CD4-positive, alpha-beta T cell (primary cell): ENCODE measurements at regions not wholly inside any gene's neighbourhood (a gene's known extent, or its start where the extent isn't known, plus 50 kb on each side); places are given as distances from the start of the nearest gene placed in this dataset.

Source experiments
- ATAC-seq: fragments of 200-7000 bp; cut with Tn5 transposase; one replicate; pipeline ENCODE4 v1.10.0; 2022; ENCODE audit warnings: mild to moderate bottlenecking; ENCODE audit not compliant: poor library complexity
- CTCF ChIA-PET: fragments of 350-600 bp; sonication (Branson Sonifier 250); formaldehyde crosslinking; loops from one replicate; lab custom pipeline; 2021; ENCODE audit warnings: antibody characterized with exemption, inconsistent platforms; lab: Charles Lee
- POLR2A ChIA-PET: fragments of 350-600 bp; sonication (Branson Sonifier 250); formaldehyde crosslinking; loops from one replicate; lab custom pipeline; 2021; ENCODE audit warnings: antibody characterized with exemption, inconsistent platforms; lab: Charles Lee
- DNase-seq, 14 experiments: peaks; one replicate each; pipeline ENCODE4 v3.0.0-alpha.2; 2013 to 2020; ENCODE audit warnings: mixed read lengths in 2 of 14
- H3K27ac ChIP-seq, 2 donors: one replicate each; pipeline versions ENCODE4 v1.5.1 to v1.7.0; 2013; ENCODE audit warnings: low read length in 2 of 2, low read depth in 1 of 2, mild to moderate bottlenecking in 1 of 2
- H3K27me3 ChIP-seq, 2 experiments: 1 replicate in 1 of 2; 2 replicates in 1 of 2; pipeline versions ENCODE4 v1.6.1 to v1.7.0; 2013; ENCODE audit warnings: low read length in 2 of 2, control low read depth in 1 of 2, mild to moderate bottlenecking in 1 of 2, moderate library complexity in 1 of 2; ENCODE audit not compliant: insufficient read depth in 2 of 2, control insufficient read depth in 1 of 2
- H3K36me3 ChIP-seq: one replicate; pipeline ENCODE4 v1.6.1; 2013; ENCODE audit warnings: low read length, control low read depth; ENCODE audit not compliant: insufficient read depth
- H3K4me1 ChIP-seq: one replicate; pipeline ENCODE4 v1.6.1; 2013; ENCODE audit warnings: low read length, control low read depth; ENCODE audit not compliant: insufficient read depth
- H3K4me3 ChIP-seq: one replicate; pipeline ENCODE4 v1.5.1; 2013; ENCODE audit warnings: mild to moderate bottlenecking, low read length, moderate library complexity
- H3K9me3 ChIP-seq, 2 experiments: 1 replicate in 1 of 2; 2 replicates in 1 of 2; pipeline versions ENCODE4 v1.6.1 to v1.7.0; 2013; ENCODE audit warnings: low read length in 2 of 2, mild to moderate bottlenecking in 2 of 2, control low read depth in 1 of 2, moderate library complexity in 1 of 2; ENCODE audit not compliant: control insufficient read depth in 1 of 2, insufficient read depth in 1 of 2
- H3K27ac Mint-ChIP-seq: one replicate; pipeline ENCODE4 v1.8.0; 2020; ENCODE audit warnings: mixed read lengths
- H3K27me3 Mint-ChIP-seq: one replicate; pipeline ENCODE4 v1.8.0; 2021; ENCODE audit warnings: mixed read lengths
- H3K36me3 Mint-ChIP-seq: one replicate; pipeline ENCODE4 v1.8.0; 2021; ENCODE audit warnings: low read depth, mixed read lengths
- H3K4me1 Mint-ChIP-seq: one replicate; pipeline ENCODE4 v1.8.0; 2021; ENCODE audit warnings: low read depth, mixed read lengths
- H3K4me3 Mint-ChIP-seq: one replicate; pipeline ENCODE4 v1.8.0; 2020; ENCODE audit warnings: mild to moderate bottlenecking, mixed read lengths
- H3K9me3 Mint-ChIP-seq: one replicate; pipeline ENCODE4 v1.8.0; 2020; ENCODE audit warnings: mixed read lengths
- intact Hi-C, 2 experiments: fragments of 100-400 bp; cut with DNase I in 1 of 2; cut with micrococcal nuclease in 1 of 2; formaldehyde crosslinking; loops; one replicate each; pipeline versions ENCODE4 v1.15.1 to v1.9.0; 2023 to 2025; cut with DNase I, micrococcal nuclease
- TF ChIP-seq, protein P1 (sequence below): fragments of 200-600 bp; IDR thresholded peaks from one replicate; pipeline ENCODE4 v1.8.0; 2022; ENCODE audit warnings: antibody characterized with exemption, mild to moderate bottlenecking

DNA sequence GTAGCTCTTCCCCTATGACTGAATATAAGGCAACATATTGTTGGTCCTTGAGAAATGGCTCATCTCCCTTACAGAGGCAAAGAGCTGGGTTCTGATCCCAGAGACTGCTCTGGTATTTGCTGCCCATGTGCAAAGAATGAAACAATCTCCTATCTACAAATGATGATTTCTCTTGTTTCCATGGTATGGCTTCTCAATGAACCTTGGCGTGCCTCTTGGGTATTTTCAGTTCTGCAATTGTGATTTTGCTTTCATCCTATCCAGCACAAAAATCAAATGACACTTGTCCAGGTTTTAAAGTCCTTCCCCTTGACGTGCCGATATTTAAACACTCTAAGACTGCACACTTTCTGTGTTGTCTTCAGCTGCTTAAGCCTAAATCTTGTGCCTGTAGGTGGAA is 109.8 kb upstream of the NR2F2 start:
- no peaks in the 10 kb centered on the region for H3K4me1 Mint-ChIP-seq
- H3K4me1 ChIP-seq, result no peaks in the 10 kb centered on the region
- peaks cover 0 to 4% of the 10 kb centered on the region in 2 experiments for H3K9me3 ChIP-seq
- peaks cover 24% of the 10 kb centered on the region for H3K27me3 Mint-ChIP-seq
- H3K36me3 Mint-ChIP-seq, result no peaks in the 10 kb centered on the region
- ChIA-PET POLR2A (no interaction called here), CTCF (no interaction called here)
- no peaks in the 10 kb centered on the region for H3K36me3 ChIP-seq
- no peak overlapping the region for H3K27ac Mint-ChIP-seq
- H3K4me3 Mint-ChIP-seq, result no peak overlapping the region
- H3K4me3 ChIP-seq, result no peak overlapping the region
- no peaks in the 10 kb centered on the region for H3K27me3 ChIP-seq
- intact Hi-C loops, result no loop called here
- ATAC-seq (no peak), DNase-seq (no peak)
- H3K27ac ChIP-seq, result no peak overlapping the region
- TF ChIP-seq, protein P1, sequence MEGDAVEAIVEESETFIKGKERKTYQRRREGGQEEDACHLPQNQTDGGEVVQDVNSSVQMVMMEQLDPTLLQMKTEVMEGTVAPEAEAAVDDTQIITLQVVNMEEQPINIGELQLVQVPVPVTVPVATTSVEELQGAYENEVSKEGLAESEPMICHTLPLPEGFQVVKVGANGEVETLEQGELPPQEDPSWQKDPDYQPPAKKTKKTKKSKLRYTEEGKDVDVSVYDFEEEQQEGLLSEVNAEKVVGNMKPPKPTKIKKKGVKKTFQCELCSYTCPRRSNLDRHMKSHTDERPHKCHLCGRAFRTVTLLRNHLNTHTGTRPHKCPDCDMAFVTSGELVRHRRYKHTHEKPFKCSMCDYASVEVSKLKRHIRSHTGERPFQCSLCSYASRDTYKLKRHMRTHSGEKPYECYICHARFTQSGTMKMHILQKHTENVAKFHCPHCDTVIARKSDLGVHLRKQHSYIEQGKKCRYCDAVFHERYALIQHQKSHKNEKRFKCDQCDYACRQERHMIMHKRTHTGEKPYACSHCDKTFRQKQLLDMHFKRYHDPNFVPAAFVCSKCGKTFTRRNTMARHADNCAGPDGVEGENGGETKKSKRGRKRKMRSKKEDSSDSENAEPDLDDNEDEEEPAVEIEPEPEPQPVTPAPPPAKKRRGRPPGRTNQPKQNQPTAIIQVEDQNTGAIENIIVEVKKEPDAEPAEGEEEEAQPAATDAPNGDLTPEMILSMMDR, result no peak
- H3K9me3 Mint-ChIP-seq, result peaks cover 2% of the 10 kb centered on the region

DNA sequence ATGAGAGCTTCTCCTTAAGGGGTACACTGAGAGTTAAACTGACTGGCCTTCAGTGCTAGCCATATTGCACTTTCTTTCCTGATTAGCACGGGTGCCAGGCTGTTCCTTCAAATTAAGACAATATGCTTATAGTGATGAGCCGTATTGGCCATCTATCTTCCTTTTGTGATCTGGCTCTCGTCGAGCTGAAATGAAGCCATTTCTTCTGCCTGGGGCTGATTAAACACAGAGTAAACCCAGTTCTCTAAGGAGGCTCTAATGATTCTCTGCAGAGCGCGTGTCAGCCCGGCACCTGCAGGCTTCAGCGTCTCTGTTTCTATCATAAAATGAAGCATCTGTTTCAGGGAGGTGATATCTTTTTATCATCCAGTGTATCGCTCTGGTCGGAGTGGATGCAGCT is 107.5 kb upstream of the NR2F2 start:
- no peaks in the 10 kb centered on the region for H3K27me3 ChIP-seq
- intact Hi-C loops, result no loop called here
- DNase-seq, result no peak
- Mint-ChIP-seq H3K4me3 (no peak overlapping the region), H3K27ac (no peak overlapping the region), H3K27me3 (peaks cover 20% of the 10 kb centered on the region), H3K4me1 (no peaks in the 10 kb centered on the region), H3K9me3 (peaks cover 2% of the 10 kb centered on the region), H3K36me3 (no peaks in the 10 kb centered on the region)
- TF ChIP-seq, protein P1, result no peak
- no peaks in the 10 kb centered on the region for H3K36me3 ChIP-seq
- ChIA-PET POLR2A (no interaction called here), CTCF (no interaction called here)
- H3K4me1 ChIP-seq, result no peaks in the 10 kb centered on the region
- H3K4me3 ChIP-seq, result no peak overlapping the region
- peaks cover 0 to 4% of the 10 kb centered on the region in 2 experiments for H3K9me3 ChIP-seq
- no peak overlapping the region for H3K27ac ChIP-seq
- no peak for ATAC-seq

DNA sequence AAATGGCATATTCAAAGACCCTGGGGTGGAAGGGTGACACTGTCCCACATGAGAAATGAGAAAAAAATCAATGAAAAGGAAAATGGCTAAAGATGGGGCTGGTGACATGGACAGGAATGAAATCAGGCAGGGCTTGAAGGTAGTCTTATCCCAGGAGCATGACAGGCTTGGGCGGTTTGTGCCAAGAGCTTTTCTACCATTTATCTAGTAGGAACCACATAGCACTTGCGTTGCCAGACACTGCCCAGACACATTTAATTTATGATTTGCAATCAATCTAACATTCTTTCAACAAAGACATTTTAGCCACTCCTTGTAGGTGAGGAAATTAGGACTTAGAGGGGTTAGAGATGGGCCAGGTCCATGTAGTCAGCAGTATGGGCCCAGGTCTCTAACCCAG is 106.6 kb upstream of the NR2F2 start:
- Histone ChIP-seq H3K4me3 (no peak overlapping the region), H3K27me3 (no peaks in the 10 kb centered on the region), H3K27ac (no peak overlapping the region), H3K36me3 (no peaks in the 10 kb centered on the region), H3K4me1 (no peaks in the 10 kb centered on the region), H3K9me3 (peaks cover 0 to 4% of the 10 kb centered on the region in 2 experiments)
- ChIA-PET POLR2A (no interaction called here), CTCF (no interaction called here)
- Mint-ChIP-seq H3K9me3 (peaks cover 2% of the 10 kb centered on the region), H3K36me3 (no peaks in the 10 kb centered on the region), H3K4me3 (no peak overlapping the region), H3K27me3 (peaks cover 13% of the 10 kb centered on the region), H3K4me1 (no peaks in the 10 kb centered on the region), H3K27ac (no peak overlapping the region)
- no peak for ATAC-seq
- no peak for DNase-seq
- intact Hi-C loops, result no loop called here
- TF ChIP-seq, protein P1, result no peak
